ENCODE measurements at regions not wholly inside any gene's neighbourhood (a gene's known extent, or its start where the extent isn't known, plus 50 kb on each side); places are given as distances from the start of the nearest gene placed in this dataset.

- peaks cover 2% of the 10 kb centered on the region; the same call in 1 of the 2 replicates for H3K9me3 ChIP-seq (ENCODE audit: control insufficient read depth, insufficient read depth, low read depth, low read length)
- no peaks in the 10 kb centered on the region for H3K4me1 ChIP-seq (ENCODE audit: control insufficient read depth, insufficient read depth, low read length)
- H3K27ac ChIP-seq (ENCODE audit: low read length), result peak overlapping the region; percentile 39; the same call in 1 of the 2 replicates
- ChIA-PET POLR2A (interaction anchor here (0.8 kb wide), 1 partner anchor 82 kb away, joined by 3 read pairs; no protein-coding TSS in a partner anchor), CTCF (interaction anchor here (0.6 to 0.7 kb wide), 2 partner anchors 8 to 64 kb away, joined by 3 to 6 read pairs; no protein-coding TSS in a partner anchor)
- DNase-seq (ENCODE audit: low read depth, low spot score) (no peak), ATAC-seq (no peak)
- in situ Hi-C loops (cut with HindIII; ENCODE audit: low pct_unique_long_range_greater_than_20kb, low sequenced_read_pairs) (no loop called here), intact Hi-C loops (cut with micrococcal nuclease; ENCODE audit: unreplicated experiment) (no loop called here)
- BruUV-seq (replicated peaks), result no TSS peak
- no peaks in the 10 kb centered on the region for H3K36me3 ChIP-seq (ENCODE audit: control insufficient read depth, insufficient read depth, low read length)
- TF ChIP-seq POLR2AphosphoS5 (IDR thresholded peaks at IDR 0.05; ENCODE audit: low read depth, low read length) (no peak), CTCF (IDR thresholded peaks at IDR 0.05) (no peak), TCF7L2 (IDR thresholded peaks at IDR 0.05; ENCODE audit: low read depth, low read length) (no peak), REST (IDR thresholded peaks at IDR 0.05; ENCODE audit: insufficient read depth in 1 of 2, low read depth in 2 of 2, low read length in 1 of 2) (no peak), SIN3A (IDR thresholded peaks at IDR 0.05; ENCODE audit: borderline replicate concordance, insufficient read depth, low read depth, low read length) (no peak)
- no peaks in the 10 kb centered on the region for H3K27me3 ChIP-seq (ENCODE audit: control insufficient read depth, insufficient read depth, low read length)
- H3K4me3 ChIP-seq (ENCODE audit: low read depth in 2 of 2, low read length in 2 of 2), result no peak overlapping the region
Measured at GRCh38 chr1:234692966-234693580, 83.1 kb upstream of the IRF2BP2 start.

- BruUV-seq (replicated peaks), result no TSS peak
- TF ChIP-seq POLR2AphosphoS5 (IDR thresholded peaks at IDR 0.05; ENCODE audit: low read depth, low read length) (no peak), CTCF (IDR thresholded peaks at IDR 0.05) (no peak), TCF7L2 (IDR thresholded peaks at IDR 0.05; ENCODE audit: low read depth, low read length) (no peak), REST (IDR thresholded peaks at IDR 0.05; ENCODE audit: insufficient read depth in 1 of 2, low read depth in 2 of 2, low read length in 1 of 2) (no peak), SIN3A (IDR thresholded peaks at IDR 0.05; ENCODE audit: borderline replicate concordance, insufficient read depth, low read depth, low read length) (no peak)
- POLR2A ChIA-PET, result no interaction called here
- Histone ChIP-seq H3K27me3 (ENCODE audit: control insufficient read depth, insufficient read depth, low read length) (no peaks in the 10 kb centered on the region), H3K4me3 (ENCODE audit: low read depth in 2 of 2, low read length in 2 of 2) (no peak overlapping the region), H3K4me1 (ENCODE audit: control insufficient read depth, insufficient read depth, low read length) (no peaks in the 10 kb centered on the region), H3K27ac (ENCODE audit: low read length) (peak overlapping the region; percentile 42; the same call in 1 of the 2 replicates), H3K9me3 (ENCODE audit: control insufficient read depth, insufficient read depth, low read depth, low read length) (peaks cover 16% of the 10 kb centered on the region), H3K36me3 (ENCODE audit: control insufficient read depth, insufficient read depth, low read length) (no peaks in the 10 kb centered on the region)
- in situ Hi-C loops (cut with HindIII; ENCODE audit: low pct_unique_long_range_greater_than_20kb, low sequenced_read_pairs), result no loop called here
- intact Hi-C loops (cut with micrococcal nuclease; ENCODE audit: unreplicated experiment), result no loop called here
- peak; percentile 60; the same call in 1 of the 2 replicates for ATAC-seq
- CTCF ChIA-PET, result no interaction called here
- no peak for DNase-seq (ENCODE audit: low read depth, low spot score)
Measured at GRCh38 chr1:234691567-234691966, 81.6 kb upstream of the IRF2BP2 start.

Measured in Panc1 (cell line).